Upper lobe of right lung (tissue), 1 donor: ENCODE measurements at regions not wholly inside any gene's neighbourhood (a gene's known extent, or its start where the extent isn't known, plus 50 kb on each side); places are given as distances from the start of the nearest gene placed in this dataset.
"Not testable (repeated sequence)": the region's sequence is repeated elsewhere in the genome, so short reads cannot be mapped to it uniquely, and the experiment has no call there.

Source experiments
- ATAC-seq: fragments of 200-7000 bp; cut with Tn5 transposase; one replicate; pipeline ENCODE4 v1.9.1; 2020; ENCODE audit warnings: mild to moderate bottlenecking, moderate library complexity
- DNase-seq: peaks from one replicate; pipeline ENCODE4 v3.0.0-alpha.2; 2020
- H3K27ac ChIP-seq: fragments of 200-600 bp; one replicate; pipeline ENCODE4 v1.8.0; 2022
- H3K27me3 ChIP-seq: fragments of 200-600 bp; one replicate; pipeline ENCODE4 v1.8.0; 2022; ENCODE audit warnings: mild to moderate bottlenecking
- H3K36me3 ChIP-seq: fragments of 200-600 bp; one replicate; pipeline ENCODE4 v1.8.0; 2022
- H3K4me1 ChIP-seq: fragments of 200-600 bp; one replicate; pipeline ENCODE4 v1.8.0; 2022
- H3K4me3 ChIP-seq: fragments of 200-600 bp; one replicate; pipeline ENCODE4 v1.8.0; 2022; ENCODE audit warnings: mild to moderate bottlenecking
- H3K9me3 ChIP-seq: fragments of 200-600 bp; one replicate; pipeline ENCODE4 v1.8.0; 2022
- CTCF ChIP-seq: fragments of 200-600 bp; IDR thresholded peaks from one replicate; pipeline ENCODE4 v1.8.0; 2022; ENCODE audit warnings: antibody characterized with exemption
- intact Hi-C: fragments of 100-400 bp; cut with DNase I; formaldehyde crosslinking; loops from one replicate; pipeline ENCODE4 v1.11.0; 2022
- donor health status: DM: no; HTN: yes; CAD: no; lungs with severe emphysema.

GRCh38 chr16:5186381-5186903 is 88.8 kb upstream of the EEF2KMT start:
- Histone ChIP-seq H3K4me1 (no peaks in the 10 kb centered on the region), H3K27ac (no peak overlapping the region), H3K4me3 (no peak overlapping the region), H3K27me3 (no peaks in the 10 kb centered on the region), H3K9me3 (no peaks in the 10 kb centered on the region), H3K36me3 (no peaks in the 10 kb centered on the region)
- intact Hi-C loops = no loop called here
- ATAC-seq (no peak), DNase-seq (no peak)
- TF ChIP-seq CTCF = no peak

DNA sequence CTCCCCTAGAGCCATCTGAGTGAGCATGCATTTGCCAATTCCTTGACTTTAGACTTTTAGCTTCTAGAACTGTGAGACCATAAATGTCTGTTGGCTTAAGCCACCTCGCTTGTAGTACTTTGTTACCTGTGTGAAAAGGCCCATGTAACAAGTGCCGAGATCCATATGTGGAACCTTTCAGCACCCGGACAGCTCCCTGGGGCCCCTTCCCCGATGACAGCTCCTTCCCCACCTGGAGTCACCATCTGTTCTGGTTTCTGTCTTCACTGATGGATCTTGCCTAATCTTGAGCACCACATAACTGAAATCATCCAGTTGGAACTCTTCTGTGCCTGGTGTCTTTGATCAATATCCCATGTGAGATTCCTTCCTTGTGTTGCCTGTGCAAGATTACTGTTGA is 78.9 kb upstream of the EEF2KMT start:
- ATAC-seq = no peak
- intact Hi-C loops = no loop called here
- Histone ChIP-seq H3K4me3 (no peak overlapping the region), H3K9me3 (no peaks in the 10 kb centered on the region), H3K4me1 (no peaks in the 10 kb centered on the region), H3K36me3 (no peaks in the 10 kb centered on the region), H3K27ac (no peak overlapping the region), H3K27me3 (no peaks in the 10 kb centered on the region)
- no peak for TF ChIP-seq CTCF
- DNase-seq = no peak

DNA sequence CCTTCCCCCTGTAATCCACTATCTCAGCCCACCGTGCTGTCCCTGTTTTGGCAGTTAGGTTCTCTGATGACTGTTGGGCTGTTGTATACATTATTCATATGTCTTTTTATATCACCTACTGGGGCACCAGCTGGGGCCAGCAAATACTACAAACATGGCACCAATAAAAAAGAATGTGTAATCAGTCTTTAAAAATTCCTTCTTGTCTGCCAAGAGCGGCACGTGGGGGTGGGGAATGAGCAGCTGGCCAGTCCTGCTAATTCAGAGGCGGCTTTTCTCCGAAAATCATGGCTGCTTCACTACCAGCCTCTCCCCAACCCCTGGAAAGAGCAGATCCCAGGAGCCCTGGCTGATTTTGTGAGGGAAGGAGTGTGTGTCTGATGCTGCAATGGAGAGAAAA is 77.7 kb upstream of the EEF2KMT start:
- no peak for TF ChIP-seq CTCF
- Histone ChIP-seq H3K27ac (no peak overlapping the region), H3K36me3 (no peaks in the 10 kb centered on the region), H3K27me3 (no peaks in the 10 kb centered on the region), H3K9me3 (no peaks in the 10 kb centered on the region), H3K4me3 (no peak overlapping the region), H3K4me1 (no peaks in the 10 kb centered on the region)
- no peak for DNase-seq
- ATAC-seq = no peak
- intact Hi-C loops = no loop called here

- intact Hi-C loops = no loop called here
- no peak for TF ChIP-seq CTCF
- Histone ChIP-seq H3K4me1 (no peaks in the 10 kb centered on the region), H3K4me3 (no peak overlapping the region), H3K9me3 (no peaks in the 10 kb centered on the region), H3K36me3 (no peaks in the 10 kb centered on the region), H3K27me3 (no peaks in the 10 kb centered on the region), H3K27ac (no peak overlapping the region)
- DNase-seq = no peak
- ATAC-seq = no peak
These were observed 68.9 kb upstream of the EEF2KMT start for GRCh38 chr16:5166486-5166885.

DNA sequence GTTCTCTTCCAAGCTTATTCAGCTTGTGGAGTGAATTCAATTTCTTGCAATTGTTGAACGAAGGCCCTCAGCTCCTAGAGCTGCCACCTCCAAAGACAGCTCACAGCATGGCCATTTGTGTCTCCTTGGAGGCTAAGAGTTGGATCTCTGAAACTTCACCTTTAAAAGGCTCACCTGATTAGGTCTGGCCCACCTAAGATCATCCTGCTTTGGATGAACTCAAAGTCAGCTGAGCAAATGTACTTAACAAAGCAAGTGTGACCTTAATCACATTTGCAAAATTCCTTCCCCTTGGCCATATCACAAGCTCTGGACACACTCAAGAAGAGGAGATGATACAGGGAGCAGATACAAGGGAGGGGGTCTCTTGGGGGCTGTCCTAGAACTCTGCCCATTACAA is 67.8 kb upstream of the EEF2KMT start:
- H3K27ac ChIP-seq, intact Hi-C loops, H3K9me3 ChIP-seq, H3K36me3 ChIP-seq, DNase-seq, H3K4me1 ChIP-seq, H3K4me3 ChIP-seq, H3K27me3 ChIP-seq, ATAC-seq: not testable (repeated sequence)

DNA sequence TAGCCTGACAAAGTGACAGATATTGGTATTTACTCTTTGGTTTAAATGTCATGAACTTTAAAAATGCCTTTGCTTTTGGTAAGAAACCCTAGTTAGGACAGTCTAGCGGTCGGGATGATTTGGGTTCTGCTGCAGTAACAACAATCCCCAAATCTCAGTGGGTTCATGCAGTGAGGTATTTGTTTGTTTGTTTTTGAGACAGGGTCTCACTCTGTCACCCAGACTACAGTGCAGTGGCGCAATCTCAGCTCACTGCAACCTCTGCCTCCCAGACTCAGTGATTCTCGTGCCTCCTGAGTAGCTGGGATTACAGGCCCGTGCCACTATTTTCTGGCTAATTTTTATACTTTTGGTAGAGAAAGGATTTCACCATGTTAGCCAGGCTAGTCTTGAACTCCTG is 65.2 kb upstream of the EEF2KMT start:
- intact Hi-C loops = not testable (repeated sequence)

GRCh38 chr16:5161888-5162287 is 64.3 kb upstream of the EEF2KMT start:
- H3K27me3 ChIP-seq, H3K9me3 ChIP-seq, H3K4me1 ChIP-seq, H3K36me3 ChIP-seq, intact Hi-C loops, H3K27ac ChIP-seq, H3K4me3 ChIP-seq, ATAC-seq, DNase-seq: not testable (repeated sequence)

More for the DNA sequence above, 65.2 kb upstream of the EEF2KMT start:
- H3K27ac ChIP-seq, H3K36me3 ChIP-seq, ATAC-seq, H3K9me3 ChIP-seq, H3K4me3 ChIP-seq, H3K27me3 ChIP-seq, H3K4me1 ChIP-seq, DNase-seq: not testable (repeated sequence)

DNA sequence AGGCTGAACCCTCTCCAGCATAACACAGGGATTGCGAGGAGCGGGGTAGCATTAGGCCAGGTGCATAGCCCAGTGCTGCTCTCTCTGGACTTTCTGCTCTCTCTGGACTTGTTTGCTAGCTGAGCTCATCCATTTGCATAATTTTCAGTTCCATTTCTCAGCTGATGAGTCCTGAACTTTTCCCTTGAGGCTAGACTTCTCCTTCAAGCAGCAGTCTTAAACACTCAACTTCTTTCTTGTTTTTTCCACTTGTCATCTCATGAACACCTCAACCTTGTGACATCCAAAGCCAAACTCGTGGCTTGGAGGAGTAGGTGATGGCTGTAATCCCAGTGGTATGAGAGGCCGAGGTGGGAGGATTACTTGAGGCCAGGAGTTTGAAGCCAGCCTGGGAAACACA is 62.4 kb upstream of the EEF2KMT start:
- ATAC-seq, H3K27me3 ChIP-seq, H3K9me3 ChIP-seq, H3K4me1 ChIP-seq, intact Hi-C loops, DNase-seq, H3K4me3 ChIP-seq, H3K36me3 ChIP-seq, H3K27ac ChIP-seq: not testable (repeated sequence)

DNA sequence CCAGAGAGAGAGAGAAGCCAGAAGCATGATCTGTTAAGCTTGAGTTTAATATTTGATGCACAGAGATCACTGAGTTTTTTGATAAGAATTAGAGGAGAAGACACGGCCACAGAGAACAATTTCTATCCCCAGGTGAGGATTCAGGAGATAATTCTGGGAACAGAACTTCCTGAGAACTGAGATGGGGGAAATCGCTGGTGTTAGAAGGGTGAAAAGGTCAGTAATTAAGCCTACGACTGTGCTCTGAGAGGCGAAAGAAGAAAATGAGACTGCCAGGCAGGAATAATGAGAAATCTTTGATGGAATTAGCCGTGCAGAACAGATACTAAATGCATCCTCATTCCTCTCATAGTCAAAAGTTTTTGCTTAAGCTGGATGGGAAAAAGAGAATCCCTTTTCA is 61.9 kb upstream of the EEF2KMT start:
- H3K36me3 ChIP-seq, H3K4me3 ChIP-seq, DNase-seq, intact Hi-C loops, ATAC-seq, H3K4me1 ChIP-seq, H3K9me3 ChIP-seq, H3K27ac ChIP-seq, H3K27me3 ChIP-seq: not testable (repeated sequence)
